HG03175 (cell line): ENCODE measurements at regions not wholly inside any gene's neighbourhood (a gene's known extent, or its start where the extent isn't known, plus 50 kb on each side); places are given as distances from the start of the nearest gene placed in this dataset.

Source experiments
- ATAC-seq: cut with Tn5 transposase; IDR thresholded peaks from one replicate; pipeline ENCODE4 v1.9.1; 2021; ENCODE audit warnings: mild to moderate bottlenecking, moderate library complexity; ENCODE audit not compliant: unreplicated experiment

GRCh38 chr1:36612881-36613280 lies 130.2 kb upstream of the CSF3R start:
- no peak for ATAC-seq

DNA sequence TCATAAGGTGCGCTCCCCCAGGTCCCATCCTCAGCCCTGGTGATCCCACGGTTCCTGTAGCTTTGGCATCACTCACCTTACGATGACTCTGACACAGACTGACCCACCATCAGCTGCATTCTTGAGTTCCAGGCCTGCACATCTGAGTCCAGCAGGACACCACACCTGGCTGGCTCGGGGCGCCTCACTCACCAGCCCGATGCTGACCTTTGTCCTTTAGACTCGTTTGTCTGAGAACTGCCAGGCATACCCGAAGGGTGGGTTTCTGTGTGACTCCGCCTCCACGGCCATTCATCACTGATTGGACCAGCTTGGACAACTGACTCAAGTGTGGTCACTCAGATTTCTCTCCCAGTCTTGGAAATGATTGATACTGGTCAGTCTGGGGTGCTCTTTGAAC lies 129.4 kb upstream of the CSF3R start:
- ATAC-seq: no peak

DNA sequence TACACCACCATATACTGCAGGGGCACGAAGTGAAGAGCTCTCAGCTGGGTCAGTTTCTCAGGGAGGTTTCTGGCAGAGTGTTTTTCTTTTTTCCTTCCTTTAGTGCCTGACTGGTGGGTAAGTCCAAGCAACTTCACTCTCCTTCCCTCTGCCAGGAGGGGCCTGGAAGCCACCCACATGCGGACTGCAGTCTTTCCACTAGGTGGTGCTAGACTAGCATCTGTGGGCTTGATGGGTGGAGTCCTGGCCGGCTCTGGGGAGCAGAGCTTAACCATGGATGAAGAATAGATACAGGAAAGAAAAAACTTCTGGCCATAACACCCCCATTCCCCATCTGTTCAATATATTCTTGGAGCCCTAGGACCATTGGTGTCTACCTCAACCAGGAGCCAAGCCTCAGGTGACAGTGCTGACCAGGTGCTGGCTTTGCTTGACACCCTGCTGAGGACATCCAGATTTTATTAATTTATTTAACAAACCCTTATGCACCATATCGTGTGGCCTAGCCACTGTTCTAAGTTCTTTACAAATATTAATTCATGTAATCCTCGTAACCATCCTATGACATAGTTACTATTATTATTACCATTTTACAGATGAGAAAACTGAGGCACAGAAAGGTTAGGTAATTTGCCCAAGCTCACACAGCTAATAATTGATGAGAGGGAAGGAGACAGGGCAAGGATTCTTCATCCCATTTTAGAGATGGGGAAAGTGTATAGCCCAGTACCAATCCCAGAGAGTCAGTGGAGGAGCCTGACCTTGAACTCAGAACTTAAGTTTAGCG lies 126.7 kb upstream of the CSF3R start:
- no peak for ATAC-seq

DNA sequence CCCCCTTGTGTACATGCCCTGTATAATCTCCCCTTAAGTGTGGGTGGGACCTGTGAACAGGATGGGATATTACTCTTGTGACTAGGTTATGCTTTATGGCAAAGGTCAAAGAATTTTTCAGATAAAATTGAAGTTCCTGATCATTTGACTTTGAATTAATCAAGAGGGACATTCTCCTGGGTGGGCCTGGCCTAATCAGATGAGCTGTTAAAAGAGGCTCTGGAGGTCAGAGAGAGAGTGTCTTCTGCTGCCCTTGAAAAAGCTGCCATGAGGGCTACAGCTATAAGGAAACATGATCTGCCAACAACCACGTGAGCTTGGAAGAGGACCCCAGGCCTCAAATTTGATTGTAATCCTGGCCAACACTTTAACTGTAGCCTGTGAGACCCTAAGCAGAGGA lies 125.6 kb upstream of the CSF3R start:
- ATAC-seq: no peak

GRCh38 chr1:36607263-36607651 lies 124.5 kb upstream of the CSF3R start:
- no peak for ATAC-seq

- no peak for ATAC-seq
These were observed 124.0 kb upstream of the CSF3R start for GRCh38 chr1:36606641-36607262.

DNA sequence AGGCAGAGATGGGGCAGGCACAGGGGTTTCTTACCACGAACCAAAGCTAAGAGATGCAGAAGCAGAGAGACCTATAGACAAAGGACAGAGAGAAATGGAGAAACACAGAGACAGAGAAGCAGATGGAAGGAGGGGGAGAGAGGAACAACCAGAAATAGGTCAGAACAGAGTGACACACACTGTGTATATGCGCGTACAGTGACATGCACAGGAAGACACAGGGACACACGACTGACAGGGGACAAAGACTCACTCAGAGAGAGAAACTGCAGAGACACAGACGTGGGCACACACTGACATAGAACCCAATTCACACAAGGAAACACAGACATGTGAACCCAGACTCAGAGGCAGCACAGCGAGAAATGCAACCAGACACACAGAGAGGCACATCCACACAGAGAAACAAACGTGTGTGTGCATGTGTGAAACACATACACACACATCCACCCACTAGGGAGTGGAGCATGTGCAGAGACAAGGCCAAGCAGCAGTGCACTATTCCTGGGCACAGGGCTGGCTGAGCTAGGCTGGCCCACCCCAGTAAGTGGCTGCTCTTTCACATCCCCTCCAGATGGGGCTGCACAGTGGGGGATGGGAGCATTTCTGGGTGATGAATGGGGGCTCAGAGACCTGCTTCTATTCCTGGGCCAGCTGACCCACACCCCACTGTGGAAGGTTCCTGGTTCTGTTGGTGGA lies 123.4 kb upstream of the CSF3R start:
- no peak for ATAC-seq

GRCh38 chr1:36603461-36603860 lies 120.7 kb upstream of the CSF3R start:
- ATAC-seq: no peak

DNA sequence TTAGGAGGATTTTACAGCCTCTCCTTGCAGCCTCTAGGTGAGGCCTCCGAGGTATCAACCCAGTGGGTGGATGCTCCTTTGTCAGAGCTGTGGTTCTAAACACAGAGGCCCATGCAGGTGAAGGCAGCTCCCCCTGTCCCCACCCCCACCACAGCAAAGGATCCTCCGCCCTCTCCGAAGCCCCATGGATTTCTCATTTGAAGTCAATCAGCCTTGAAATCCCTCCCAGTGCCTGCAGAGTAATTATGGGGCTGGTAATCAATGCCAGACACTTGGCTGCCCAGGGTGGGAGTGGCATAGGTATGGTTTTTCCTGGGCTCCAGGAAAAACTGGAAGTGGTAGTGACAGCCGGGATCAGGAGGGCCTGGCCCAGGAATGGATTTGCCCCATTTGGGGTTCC lies 119.5 kb upstream of the CSF3R start:
- no peak for ATAC-seq

DNA sequence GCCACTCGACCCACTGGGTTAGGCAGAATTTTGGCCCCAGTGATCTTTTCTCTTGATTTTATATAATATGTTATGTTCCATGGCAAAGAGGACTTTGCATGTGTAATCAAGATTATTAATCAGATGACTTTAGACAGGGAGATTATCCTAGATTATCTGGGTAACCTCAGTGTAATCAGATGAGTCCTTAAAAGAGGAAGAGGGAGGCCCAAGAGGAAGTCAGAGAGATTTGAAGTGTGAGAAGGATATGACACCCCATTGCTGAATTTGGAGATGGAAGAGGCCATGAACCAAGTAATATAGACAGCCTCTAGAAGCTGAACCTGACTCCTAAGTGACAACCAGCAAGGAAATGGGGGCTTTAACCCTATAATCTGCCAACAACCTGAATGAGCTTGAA lies 117.1 kb upstream of the CSF3R start:
- no peak for ATAC-seq

DNA sequence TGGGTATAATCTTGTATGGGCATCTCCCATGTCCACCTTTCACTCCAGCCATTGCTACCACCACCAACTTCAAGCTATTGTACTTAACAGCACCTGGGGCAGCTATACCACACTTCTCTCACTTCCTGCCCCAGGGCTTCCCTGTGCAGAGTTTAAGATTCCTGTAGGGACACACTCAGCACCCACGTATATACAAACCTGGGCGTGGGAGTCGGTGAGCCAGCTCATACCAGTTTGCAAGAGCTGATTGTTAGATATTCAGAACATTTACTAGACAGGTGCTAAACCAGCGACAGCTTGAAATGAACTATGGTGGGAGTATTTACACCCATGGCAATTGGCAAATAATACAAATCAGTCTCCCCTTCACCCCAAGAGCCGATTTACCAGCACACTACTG lies 114.8 kb upstream of the CSF3R start:
- ATAC-seq: no peak

- ATAC-seq: no peak
These were observed 113.2 kb upstream of the CSF3R start for GRCh38 chr1:36595921-36596320.

DNA sequence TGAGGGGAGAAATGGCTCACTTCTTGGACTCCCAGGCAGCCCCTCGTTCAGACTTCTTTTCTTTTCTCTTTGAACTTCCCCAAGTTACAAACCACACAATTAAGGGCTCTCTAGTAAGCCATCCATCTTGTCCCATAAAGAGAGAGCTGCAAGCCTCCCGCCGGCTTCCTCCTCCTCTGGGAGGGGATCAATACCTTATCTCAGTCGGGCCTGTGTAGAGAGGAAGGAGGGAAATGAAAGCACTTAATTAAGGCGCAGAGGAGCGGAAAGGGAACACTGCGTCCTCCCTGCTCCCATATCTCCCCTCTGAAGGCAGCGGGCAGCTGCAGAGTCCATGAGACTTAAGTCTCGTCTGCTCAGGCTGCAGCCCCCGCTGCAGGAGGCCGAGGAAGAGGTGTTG lies 112.6 kb upstream of the CSF3R start:
- no peak for ATAC-seq

DNA sequence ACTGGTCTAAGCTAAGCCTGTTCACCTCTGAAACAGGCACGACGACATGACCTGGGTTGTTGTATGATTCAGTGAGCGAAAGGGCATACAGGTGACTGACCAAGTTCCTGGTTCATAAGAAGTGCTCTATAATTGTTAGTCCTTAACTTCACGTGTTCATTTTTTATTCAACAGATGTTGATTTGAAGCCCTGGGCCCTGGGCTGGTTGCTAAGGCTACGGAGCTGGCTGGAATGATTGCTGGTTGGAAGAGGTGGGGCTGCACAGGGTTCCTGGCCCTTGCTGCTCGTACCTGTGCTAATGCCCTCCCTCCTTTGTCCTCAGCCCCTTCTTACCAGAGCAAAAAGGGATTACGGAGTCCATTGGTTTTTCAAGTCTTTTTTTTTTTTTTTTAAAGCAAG lies 111.3 kb upstream of the CSF3R start:
- no peak for ATAC-seq

DNA sequence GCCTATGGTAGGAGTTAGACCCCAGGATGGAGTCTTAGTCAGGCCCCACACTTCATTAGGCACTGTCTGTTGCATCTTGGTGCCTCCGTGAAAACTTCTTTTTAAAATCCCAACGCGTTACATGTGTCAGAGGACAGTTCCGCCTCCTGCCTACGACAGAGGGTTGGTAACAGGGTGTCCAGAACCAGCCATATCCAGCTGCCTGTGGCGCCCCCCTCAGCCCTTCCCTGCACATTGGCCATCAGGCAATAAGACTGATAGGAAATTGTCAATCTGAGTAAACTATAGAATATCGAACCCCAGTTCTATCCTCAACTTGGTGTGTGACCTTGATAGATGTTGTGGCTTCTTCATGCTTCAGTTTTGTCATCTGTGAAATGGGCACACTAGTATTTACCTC lies 108.6 kb upstream of the CSF3R start:
- ATAC-seq: no peak

- ATAC-seq: no peak
These were observed 108.1 kb upstream of the CSF3R start for GRCh38 chr1:36590771-36591170.

- ATAC-seq: no peak
These were observed 107.6 kb upstream of the CSF3R start for GRCh38 chr1:36590264-36590663.

GRCh38 chr1:36588972-36589371 lies 106.3 kb upstream of the CSF3R start:
- ATAC-seq: no peak

GRCh38 chr1:36585569-36586548 lies 103.1 kb upstream of the CSF3R start:
- ATAC-seq: no peak

DNA sequence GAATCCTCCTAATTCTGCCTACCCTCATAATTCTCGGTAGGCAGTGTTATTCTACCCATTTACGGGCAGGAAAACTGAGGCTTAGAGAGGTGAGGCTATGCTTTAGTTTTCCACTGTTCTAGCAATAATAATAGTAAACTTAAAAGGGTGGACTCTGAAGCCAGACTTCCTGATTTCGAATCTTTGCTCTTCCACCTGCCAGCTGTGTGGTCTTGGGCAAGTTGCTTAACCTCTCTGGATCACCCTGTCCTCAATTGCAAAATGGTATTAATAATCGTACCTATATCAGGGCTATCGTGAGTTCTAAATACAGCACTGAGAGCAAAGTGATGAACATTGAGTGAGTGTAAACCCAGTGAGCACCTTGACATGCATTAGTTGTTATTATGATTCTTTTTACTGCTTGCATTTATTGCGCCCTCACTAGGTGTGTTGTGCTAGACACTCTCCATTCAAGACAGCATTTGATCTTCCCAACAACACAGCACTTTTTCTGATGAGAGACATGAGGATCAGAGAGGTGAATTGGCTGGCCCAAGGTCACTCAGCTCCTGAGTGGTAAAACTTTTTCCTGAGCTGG lies 102.3 kb upstream of the CSF3R start:
- no peak for ATAC-seq
